K562 (cell line): ENCODE measurements at regions not wholly inside any gene's neighbourhood (a gene's known extent, or its start where the extent isn't known, plus 50 kb on each side); places are given as distances from the start of the nearest gene placed in this dataset.

ENCODE experiments used
- AFF1 ChIP-seq, 2 experiments: fragments of 450-650 bp; IDR thresholded peaks; 2 replicates each; pipeline ENCODE4 v1.6.1; 2018; ENCODE audit warnings: mild to moderate bottlenecking in 2 of 2, low read depth in 1 of 2; ENCODE audit not compliant: partially characterized antibody in 2 of 2
- CTCF ChIP-seq, 3 experiments: IDR thresholded peaks in 2 of 3; conservative IDR thresholded peaks in 1 of 3; 2 replicates each; pipeline ENCODE4 v1.5.1; 2011 to 2012; ENCODE audit warnings: low read length in 3 of 3, mild to moderate bottlenecking in 3 of 3, control low read depth in 2 of 3, improper control_type of control experiment in 1 of 3, inconsistent platforms in 1 of 3, low read depth in 1 of 3, mixed read lengths in 1 of 3, moderate library complexity in 1 of 3; ENCODE audit not compliant: insufficient read depth in 2 of 3
- DPF2 ChIP-seq: fragments of 450-650 bp; IDR thresholded peaks from 2 replicates; pipeline ENCODE4 v1.6.1; 2016
- E2F5 ChIP-seq: sonication (generic); formaldehyde crosslinking; IDR thresholded peaks from 2 replicates; pipeline ENCODE4 v1.8.0; 2022; ENCODE audit warnings: mild to moderate bottlenecking, missing genetic modification reagents
- POLR2AphosphoS5 ChIP-seq: IDR thresholded peaks from 2 replicates; pipeline ENCODE4 v1.6.1; 2011; ENCODE audit warnings: mild to moderate bottlenecking, low read depth, low read length, moderate library complexity; ENCODE audit not compliant: control insufficient read depth, insufficient read depth
- RFX5 ChIP-seq: IDR thresholded peaks from 2 replicates; pipeline ENCODE4 v1.6.1; 2011; ENCODE audit warnings: low read depth, mild to moderate bottlenecking, improper control_type of control experiment, low read length
- TFAM ChIP-seq: fragments of 250-450 bp; sonication (Bioruptor Pico); conservative IDR thresholded peaks from 2 replicates; pipeline ENCODE4 v1.5.0; 2021; ENCODE audit warnings: mild to moderate bottlenecking, moderate library complexity
- TF ChIP-seq, protein P1 (sequence below): fragments of 250-450 bp; sonication (Bioruptor Pico); IDR thresholded peaks from 2 replicates; pipeline ENCODE4 v1.4.0; 2020; ENCODE audit warnings: mild to moderate bottlenecking, moderate library complexity

- no peak for TF ChIP-seq TFAM (CRISPR knock-in tag)
- TF ChIP-seq CTCF (IDR thresholded peaks at IDR 0.05 in 2 of 3, conservative IDR thresholded peaks at IDR 0.05 in 1 of 3; ENCODE audit: insufficient read depth in 2 of 3, low read depth in 1 of 3, low read length in 3 of 3): 0 out of 6 replicates have a peak, but pooled peaks of 1 of the 3 experiments have one; percentile 5
- TF ChIP-seq AFF1 (IDR thresholded peaks at IDR 0.05; ENCODE audit: low read depth in 1 of 2, partially characterized antibody in 2 of 2): no peak
- TF ChIP-seq POLR2AphosphoS5: no peak
- TF ChIP-seq DPF2: no peak
- no peak for TF ChIP-seq E2F5 (CRISPR knock-in tag)
- TF ChIP-seq RFX5: no peak
- TF ChIP-seq, protein P1, sequence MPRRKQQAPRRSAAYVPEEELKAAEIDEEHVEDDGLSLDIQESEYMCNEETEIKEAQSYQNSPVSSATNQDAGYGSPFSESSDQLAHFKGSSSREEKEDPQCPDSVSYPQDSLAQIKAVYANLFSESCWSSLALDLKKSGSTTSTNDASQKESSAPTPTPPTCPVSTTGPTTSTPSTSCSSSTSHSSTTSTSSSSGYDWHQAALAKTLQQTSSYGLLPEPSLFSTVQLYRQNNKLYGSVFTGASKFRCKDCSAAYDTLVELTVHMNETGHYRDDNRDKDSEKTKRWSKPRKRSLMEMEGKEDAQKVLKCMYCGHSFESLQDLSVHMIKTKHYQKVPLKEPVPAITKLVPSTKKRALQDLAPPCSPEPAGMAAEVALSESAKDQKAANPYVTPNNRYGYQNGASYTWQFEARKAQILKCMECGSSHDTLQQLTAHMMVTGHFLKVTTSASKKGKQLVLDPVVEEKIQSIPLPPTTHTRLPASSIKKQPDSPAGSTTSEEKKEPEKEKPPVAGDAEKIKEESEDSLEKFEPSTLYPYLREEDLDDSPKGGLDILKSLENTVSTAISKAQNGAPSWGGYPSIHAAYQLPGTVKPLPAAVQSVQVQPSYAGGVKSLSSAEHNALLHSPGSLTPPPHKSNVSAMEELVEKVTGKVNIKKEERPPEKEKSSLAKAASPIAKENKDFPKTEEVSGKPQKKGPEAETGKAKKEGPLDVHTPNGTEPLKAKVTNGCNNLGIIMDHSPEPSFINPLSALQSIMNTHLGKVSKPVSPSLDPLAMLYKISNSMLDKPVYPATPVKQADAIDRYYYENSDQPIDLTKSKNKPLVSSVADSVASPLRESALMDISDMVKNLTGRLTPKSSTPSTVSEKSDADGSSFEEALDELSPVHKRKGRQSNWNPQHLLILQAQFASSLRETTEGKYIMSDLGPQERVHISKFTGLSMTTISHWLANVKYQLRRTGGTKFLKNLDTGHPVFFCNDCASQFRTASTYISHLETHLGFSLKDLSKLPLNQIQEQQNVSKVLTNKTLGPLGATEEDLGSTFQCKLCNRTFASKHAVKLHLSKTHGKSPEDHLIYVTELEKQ (CRISPR knock-in tag): no peak
Observed at GRCh38 chr15:88309363-88309762, 52.8 kb upstream of the NTRK3 start.
